22Rv1 (cell line): ENCODE measurements at regions not wholly inside any gene's neighbourhood (a gene's known extent, or its start where the extent isn't known, plus 50 kb on each side); places are given as distances from the start of the nearest gene placed in this dataset.

Source experiments
- ZFX ChIP-seq: fragments of 450-650 bp; IDR thresholded peaks from 2 replicates; pipeline ENCODE4 v1.6.1; 2017; ENCODE audit warnings: antibody characterized with exemption, borderline replicate concordance
- TF ChIP-seq, protein P1 (sequence below): fragments of 450-650 bp; IDR thresholded peaks from 2 replicates; pipeline ENCODE4 v1.5.1; 2017; ENCODE audit warnings: mild to moderate bottlenecking

DNA sequence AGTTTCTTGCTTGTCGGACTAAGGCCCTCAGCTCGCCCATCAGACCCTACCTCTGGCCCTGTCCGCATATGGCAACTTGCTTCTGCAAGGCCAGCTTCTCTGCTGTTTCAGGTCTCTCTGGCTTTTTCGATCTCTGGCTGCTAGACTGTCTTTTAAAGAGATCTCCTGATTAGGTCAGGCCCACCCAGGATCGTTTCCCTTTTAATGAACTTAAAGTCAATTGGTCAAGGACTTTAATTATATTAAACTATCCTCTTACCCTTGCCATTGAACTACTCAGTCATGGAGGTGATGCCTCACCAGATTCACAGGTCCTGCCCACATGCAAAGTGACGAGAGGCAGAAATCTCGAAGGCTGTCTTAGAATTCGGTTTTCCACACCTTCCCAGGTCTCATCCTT lies 670.9 kb downstream of the GATA3 start:
- TF ChIP-seq, protein P1, sequence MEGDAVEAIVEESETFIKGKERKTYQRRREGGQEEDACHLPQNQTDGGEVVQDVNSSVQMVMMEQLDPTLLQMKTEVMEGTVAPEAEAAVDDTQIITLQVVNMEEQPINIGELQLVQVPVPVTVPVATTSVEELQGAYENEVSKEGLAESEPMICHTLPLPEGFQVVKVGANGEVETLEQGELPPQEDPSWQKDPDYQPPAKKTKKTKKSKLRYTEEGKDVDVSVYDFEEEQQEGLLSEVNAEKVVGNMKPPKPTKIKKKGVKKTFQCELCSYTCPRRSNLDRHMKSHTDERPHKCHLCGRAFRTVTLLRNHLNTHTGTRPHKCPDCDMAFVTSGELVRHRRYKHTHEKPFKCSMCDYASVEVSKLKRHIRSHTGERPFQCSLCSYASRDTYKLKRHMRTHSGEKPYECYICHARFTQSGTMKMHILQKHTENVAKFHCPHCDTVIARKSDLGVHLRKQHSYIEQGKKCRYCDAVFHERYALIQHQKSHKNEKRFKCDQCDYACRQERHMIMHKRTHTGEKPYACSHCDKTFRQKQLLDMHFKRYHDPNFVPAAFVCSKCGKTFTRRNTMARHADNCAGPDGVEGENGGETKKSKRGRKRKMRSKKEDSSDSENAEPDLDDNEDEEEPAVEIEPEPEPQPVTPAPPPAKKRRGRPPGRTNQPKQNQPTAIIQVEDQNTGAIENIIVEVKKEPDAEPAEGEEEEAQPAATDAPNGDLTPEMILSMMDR = no peak
- no peak for TF ChIP-seq ZFX
